Activated T-cell treated with anti-CD3 and anti-CD28 coated beads, Interleukin-2, amount 50 U/mL, for 48 hours (primary cell): ENCODE measurements at regions not wholly inside any gene's neighbourhood (a gene's known extent, or its start where the extent isn't known, plus 50 kb on each side); places are given as distances from the start of the nearest gene placed in this dataset.

Source experiments
- DNase-seq, 2 experiments: peaks; one replicate each; pipeline ENCODE4 v3.0.0-alpha.2; 2020

DNA sequence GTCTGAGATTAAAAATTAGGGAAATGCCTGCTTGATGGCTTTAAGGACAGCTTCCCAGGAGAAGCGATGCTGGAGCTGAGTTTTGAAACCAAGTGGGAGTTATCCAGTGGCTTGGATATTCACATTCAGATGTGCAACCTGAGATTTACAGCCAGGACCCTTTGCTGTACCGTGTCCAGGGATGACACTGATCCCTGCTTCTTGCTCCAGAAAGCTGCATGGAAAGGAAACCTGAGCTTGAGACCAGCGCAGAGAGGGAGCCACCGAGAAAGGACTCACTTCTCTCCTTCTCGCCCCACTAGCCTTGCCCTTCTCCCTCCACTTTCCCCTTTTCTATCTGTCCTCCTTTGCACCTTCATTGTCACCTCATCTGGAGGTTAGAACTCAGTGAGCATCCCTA lies 254.5 kb upstream of the PPARGC1A start:
- DNase-seq = no peak

DNA sequence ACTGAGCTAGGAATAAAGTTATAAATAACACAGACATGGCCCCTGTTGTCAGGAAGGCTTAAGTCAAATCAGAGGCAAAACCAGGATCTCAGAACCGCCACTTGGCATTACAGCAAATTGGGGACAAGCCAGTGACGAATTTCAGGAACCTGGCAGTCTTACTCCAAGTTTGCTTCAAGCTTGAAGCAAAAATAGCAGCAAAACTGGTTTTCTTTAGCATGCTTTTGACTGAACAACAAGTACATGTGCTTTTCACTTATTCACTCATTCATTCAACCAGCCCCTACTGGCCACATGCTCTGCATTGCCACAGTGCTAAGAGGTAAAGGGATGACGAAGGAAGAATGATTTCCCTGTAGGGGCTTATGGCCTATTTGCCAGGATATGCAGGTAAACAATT lies 253.9 kb upstream of the PPARGC1A start:
- no peak for DNase-seq

DNA sequence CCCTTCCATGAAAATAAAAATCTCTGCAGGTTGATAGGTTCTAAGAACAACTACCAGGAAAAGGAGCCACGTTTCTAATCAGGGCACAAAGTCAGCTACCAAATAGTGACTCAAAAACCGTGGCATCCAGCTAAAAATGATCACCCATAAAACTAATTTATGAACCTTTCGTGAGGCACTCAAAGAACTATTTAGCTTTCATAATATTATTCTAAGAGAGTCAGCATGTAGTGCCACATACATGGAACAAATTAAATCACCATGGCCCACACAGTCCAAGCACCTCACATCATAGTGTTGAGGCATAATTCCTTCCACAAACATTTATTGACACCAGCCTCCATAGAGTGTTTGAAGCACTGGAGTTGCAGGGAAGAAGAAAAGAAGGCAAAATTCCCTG lies 252.0 kb upstream of the PPARGC1A start:
- DNase-seq = no peak

DNA sequence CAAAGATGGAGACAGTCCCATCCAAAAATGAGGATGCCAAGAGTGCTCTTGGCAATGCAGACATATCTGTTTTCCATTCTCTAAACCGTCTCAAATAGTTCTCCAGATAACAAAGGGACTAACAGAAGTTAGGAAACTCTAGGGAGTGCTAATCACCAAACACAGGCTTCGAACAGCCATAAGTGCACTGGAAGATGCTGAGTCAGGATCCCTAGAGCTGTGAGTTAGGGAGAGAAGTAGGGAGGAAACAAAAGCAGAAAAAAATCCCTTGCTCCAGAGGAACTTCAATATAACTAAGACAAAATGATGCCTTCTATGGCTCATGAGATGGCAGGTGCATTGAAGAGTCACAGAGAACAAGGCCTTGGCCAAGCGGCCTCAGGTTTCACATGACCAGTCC lies 251.0 kb upstream of the PPARGC1A start:
- no peak for DNase-seq

DNA sequence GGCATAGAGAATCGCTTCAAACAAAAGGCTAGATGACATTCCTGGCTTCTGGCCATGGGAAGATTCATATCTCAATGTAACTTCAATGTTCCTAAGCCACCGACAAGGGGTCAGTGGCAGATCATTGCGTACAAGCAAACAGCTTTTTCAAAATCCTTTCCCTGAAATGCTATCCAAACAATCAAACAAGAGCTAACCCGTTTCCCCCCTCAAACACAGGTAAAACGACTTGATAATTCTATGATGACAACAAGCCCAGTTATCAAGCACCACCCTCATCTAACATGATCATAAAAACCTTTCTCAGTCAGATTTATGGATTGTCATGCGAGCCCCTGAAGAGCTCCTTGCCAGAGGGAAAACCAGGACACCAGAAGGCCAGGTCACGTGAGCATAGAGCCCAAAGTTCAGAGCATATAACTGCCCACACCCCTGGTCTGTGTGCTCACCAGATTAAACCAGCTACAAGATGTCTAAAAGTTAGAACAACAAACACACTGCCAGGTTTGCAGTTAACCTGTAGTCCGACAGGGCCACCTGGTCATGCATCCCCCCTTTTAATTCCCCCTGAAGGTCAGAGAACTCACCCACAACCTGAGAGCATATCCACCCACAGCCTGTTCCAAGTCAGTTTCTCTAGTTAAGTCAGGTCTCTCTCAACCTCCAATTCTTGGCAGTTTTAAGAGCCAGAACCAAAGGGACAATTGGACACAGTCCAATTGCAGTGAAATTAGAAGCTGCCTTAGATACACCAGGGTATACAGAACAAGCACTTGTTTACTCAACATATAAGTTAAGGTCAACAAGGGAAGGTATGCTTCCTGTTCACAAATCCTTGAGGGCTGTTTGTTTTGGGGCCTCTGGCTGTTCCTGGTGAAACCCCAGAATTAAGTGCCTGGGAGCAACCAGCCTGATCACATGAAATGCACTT lies 248.1 kb upstream of the PPARGC1A start:
- DNase-seq = no peak

DNA sequence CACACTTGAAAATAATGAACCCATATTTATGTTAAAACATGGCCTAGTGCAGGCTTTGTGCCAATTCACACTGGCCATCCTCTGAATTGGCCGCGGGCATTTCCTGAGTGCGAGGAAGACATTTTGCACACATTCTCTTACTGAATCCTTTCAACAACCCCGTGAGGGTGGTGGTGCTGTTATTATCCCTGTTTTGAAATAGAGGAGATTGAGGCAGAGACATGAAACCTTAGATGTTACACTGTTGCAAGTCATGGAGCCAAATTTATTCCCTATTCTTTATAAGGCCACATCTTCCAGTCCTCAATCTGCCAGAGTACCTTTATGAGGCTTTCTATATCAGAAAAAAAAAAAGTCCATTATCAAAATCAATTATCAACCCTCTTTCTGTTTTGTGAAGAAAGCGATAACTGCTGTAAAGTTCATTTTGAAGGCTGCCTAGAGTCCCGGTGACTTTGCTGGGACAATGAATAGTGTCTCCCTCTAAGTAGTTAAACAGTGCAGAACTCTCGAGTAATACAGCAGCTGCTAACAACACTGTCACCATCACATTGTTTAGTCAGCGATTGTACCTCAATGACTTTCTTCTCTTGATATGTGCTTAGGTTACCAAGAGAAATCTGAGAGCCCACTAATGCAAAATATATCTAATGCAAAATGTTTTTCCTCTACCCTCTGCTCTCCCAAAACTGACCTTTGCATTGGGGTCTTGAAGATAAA lies 242.3 kb upstream of the PPARGC1A start:
- no peak for DNase-seq

DNA sequence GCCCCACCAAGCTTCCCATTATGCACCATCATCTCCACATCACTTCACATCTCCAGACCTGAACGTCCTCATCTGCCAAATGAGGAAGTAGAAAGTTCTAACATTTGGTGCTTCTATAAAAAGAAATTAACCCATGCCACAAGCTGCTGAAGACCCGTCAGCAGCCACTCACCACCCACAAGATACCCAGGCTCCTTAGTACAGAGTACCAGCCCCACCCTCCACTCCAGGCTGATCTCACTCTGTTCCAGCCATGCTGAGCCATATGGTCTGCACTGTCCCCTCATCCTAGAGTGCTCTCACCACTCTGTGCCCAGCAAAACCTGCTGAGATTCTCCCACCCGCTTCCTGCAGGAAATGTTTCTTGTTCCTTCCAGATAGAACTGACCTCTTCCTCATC lies 240.8 kb upstream of the PPARGC1A start:
- DNase-seq = no peak

DNA sequence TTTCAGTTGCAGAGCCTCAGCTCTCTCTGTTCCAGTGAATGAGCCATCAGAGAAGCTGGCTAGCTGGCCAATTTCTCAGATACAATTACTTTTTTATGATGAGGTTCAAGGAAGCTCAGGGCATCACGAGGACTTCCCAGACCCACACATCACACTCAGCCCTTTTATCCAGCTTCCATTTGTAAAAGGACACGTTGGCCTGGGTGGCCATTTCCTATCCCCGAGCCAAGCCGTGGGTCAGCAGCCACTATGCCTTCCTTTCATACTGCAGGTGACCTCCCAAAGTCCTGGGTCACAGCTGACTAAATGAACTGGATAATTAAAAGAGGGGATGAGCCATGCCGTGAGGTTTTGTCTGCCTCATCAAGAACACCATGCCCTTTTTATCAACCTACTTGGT lies 236.9 kb upstream of the PPARGC1A start:
- no peak for DNase-seq

DNA sequence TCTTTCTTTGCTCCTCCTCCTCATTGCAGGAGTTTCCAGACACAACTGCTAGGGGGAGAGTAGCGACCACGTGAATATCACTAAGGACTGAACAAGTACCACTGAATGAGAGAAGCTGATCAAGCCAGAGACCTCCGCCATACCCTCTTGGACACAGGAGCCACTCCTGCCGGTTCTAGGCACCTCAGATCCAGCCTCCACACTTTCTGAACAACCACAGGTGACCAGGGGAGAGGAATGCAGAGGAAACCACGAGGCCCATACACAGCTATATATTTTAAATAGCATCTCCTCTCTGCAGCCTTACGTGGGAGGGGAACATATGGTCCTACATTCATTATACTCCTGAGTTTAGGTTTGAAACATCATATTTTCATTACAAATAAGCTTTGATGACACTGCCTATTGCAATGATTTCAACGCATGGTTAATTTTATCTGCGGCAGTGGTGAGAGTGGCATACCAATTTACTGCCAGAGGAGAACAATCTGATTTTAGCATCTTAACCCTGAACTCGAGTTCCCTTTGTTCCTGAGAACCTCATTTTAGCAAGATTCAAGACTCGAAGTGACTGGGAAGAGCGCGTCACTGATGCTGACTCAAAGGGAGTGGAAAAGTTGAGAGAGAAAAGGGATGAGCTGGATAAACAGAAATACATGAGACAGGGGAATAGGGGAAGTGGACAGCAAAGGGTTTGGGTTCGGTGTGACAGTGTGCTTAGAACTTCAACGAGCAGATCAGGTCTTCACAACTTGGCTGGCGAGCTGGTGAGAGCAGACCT lies 231.7 kb upstream of the PPARGC1A start:
- no peak for DNase-seq

DNA sequence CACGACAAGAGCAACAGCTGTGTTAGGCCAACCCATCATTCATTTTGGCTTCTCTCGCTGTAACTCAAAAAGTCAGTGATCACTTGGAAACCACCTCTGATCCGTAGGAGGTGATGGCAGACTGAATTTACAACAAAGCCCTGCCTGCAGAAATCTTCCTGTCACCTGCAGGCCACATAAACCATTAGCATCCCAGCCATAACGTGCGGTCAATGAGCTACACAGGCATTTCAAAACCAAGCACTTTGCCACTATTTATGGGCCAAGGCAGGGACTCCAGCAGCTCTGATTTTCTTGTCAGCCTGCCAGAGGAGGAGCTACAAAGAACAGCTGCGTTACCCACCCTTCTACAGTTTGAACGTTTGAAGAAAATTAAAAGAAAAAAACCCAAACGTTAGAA lies 228.1 kb upstream of the PPARGC1A start:
- no peak for DNase-seq

DNA sequence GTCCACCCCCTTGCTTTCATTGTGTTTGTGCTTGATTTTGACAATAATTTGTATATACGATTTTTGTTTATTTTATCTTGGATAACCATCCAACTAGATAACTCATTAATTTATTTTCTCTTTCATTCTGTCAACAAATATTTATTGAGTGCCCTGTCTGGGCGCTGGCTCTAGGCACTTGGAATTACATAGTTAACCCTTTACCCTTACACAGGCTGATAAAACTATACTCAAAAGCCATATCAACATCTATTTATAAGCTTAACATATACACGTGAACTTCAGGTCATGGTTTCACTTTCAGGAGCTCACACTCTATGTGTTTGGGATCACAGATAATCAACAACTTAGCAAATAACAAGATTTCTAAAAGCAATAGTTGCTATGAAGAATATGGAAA lies 226.3 kb upstream of the PPARGC1A start:
- DNase-seq = no peak

DNA sequence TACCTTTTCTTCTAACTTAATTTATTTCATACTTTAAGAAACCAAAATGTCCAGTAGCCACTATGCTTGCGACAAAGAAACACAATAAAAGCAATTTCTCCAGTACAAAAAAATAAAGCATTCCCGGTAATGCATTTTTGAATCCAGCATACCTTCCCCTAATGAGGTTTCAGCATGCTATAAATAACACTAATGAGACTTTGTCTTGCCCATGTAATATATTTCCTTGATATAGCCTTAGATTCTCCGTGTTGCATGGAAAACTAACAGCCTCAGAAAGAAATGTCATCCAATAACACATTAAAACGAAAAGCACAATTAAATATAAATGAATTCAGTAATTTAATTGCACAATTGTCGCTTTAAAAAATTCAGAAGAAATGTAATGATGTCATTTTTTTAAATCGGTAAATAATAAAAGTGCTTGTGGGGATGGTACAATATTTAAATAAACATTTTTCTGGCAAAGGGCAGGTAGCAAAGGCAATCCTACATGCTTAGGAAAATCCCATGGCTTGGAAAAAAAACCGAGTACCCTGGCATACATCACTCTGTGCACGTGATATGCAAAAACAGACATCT lies 225.2 kb upstream of the PPARGC1A start:
- no peak for DNase-seq

DNA sequence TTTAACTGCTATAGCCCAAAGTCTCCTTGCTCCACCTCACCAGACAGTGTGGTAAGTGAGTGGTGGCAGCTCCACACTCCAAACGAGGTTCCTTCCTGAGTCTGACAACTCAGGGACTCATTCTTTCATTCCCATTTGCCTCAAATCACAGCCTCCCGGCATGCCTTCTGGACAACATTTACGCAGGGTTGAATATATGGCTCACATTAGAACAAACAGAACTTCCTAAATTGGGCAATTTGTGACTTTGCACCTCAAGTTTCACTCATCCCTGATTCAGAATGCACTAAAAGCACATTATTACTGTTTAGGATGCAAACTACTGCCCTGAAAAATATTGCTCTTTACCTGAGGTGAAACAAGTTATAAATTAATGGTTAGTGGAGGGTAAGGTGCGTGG lies 224.6 kb upstream of the PPARGC1A start:
- no peak for DNase-seq

DNA sequence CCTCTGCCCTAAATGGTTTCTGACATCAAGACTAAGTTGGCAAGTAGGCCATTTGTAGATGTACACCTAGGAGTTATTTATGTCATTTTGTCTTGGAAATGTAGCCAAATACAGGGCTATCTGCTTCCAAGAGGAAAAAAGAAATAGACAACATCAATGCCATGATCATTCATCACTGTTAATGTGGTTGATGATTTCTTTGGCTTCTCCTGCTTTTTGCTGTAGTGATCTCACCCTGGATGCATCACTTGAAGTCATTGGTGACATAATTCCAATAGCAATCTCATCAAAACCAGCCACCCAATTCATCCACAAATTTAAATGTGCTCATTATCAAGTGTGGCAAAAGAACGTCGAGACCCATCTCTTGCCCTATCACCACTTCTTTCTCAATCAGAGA lies 222.6 kb upstream of the PPARGC1A start:
- DNase-seq = no peak

DNA sequence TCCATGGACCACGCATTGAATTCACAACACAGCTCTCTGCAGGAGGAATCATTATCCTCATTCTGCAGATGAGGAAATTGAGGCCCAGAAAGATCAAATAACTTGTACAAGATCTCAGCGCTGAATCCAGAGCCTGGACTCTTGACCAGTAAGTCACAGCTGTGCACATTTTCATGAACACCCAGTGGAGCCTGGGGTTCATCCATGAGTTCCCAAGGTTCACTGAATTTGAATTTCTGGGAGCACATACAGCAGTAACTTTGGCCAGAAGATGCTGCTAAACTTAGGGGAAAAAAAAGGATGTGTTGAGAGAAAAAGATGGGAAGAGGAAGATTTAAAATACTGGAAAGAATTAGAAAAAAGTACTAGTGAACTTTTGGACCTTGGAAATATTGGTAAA lies 218.7 kb upstream of the PPARGC1A start:
- DNase-seq = no peak

DNA sequence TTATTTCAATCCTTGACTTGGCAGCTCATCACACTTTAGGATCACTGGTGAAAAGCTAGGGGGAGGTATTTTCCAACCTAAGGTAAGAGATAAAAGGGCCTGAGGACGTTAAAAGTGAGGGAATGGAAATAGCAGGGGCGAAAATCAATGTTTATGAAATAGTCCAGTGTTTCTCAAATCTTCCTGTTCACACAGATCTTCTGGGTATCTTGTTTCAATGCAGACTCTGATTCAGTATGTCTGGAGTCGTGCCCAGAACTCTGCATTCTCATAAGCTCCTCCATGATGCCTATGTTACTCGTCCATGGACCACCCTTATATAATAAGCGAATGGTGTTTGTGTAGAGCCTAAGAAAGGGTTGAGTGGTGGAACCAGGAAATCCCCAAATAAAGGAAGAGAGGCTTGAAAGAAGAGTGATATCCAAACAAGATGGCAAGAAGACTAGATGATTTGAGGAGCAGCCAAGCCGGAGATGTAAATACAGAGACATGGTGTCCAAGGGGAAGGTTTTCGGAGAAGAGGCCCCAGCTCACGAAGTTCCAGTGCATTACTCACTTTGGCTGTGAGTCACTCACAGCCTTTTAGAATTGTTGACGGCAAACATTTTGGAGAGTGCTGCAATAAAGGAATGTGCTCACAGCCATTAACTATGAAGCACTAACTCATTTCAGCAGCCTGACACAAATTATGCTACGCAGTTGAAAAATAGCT lies 215.6 kb upstream of the PPARGC1A start:
- DNase-seq = no peak

DNA sequence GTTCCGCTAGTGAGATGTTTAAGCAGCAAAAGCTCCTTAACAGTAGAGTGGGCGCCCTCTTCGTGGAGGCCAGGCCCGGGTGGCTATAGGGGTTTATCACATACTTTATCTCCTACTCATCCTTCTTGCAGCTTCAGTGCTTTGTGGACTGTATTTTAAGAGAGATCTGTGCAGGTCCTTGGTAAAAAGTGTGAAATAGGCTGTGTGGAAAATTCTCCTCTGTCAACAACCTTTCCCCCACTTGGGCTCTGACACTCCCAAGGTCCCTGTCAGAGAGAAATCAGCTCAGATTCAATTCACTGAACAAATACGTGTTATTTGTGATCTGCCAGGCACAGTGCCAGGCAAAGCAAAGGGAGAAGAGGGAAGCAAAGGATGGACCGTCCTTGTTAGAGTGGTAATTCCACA lies 214.3 kb upstream of the PPARGC1A start:
- DNase-seq = no peak

DNA sequence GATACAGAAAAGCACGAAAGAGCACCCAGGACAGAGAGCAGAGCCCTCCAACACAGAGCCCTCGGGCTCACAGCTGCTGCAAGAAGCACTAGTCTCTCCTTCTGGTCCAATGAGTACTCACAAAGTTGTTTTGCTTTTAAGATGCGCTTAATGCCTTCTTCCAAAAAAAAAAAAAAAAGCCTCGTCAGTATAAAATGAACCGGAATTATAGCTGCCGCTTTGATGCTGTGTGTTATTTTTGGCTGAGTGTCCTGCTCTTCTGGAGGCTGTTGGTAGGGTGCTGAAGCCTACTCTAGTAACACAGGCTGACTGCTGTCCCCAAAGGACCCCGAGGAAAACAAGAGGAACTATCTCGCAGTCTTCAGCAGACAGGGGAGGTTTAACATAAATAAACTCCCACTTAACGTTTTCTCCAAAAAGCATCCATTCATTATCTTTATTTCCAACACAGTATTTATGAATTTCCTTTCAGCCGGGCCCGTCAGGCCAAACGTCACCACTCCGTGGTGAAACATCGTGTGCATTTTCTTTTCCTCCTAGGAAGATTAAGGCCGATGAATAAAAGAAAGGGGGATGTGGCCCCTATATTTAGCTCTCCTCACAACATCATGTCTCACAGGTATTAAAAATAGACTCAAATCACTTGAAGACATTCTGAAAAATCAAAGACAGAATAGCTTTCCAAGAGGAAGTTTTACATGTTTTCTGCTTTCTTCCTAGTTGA lies 213.7 kb upstream of the PPARGC1A start:
- DNase-seq = no peak

DNA sequence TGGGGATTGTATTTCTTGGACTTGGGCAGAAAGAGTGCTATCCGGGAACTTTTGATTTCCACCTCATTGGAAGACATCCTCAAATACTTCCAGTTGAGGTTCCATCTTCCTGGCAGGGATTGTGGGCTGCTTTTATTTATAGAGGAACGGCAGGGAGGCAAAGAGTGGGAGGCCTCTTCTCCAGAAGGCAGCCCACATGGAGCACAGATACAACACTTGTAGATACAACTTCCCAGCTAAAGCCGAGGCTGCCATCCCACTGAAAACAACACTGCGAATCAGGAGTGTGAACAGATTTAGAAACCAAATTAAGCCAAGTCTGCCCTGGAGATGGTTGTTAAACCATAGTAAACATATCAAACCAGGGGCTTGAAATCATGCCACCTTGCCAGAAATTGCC lies 212.8 kb upstream of the PPARGC1A start:
- no peak for DNase-seq

DNA sequence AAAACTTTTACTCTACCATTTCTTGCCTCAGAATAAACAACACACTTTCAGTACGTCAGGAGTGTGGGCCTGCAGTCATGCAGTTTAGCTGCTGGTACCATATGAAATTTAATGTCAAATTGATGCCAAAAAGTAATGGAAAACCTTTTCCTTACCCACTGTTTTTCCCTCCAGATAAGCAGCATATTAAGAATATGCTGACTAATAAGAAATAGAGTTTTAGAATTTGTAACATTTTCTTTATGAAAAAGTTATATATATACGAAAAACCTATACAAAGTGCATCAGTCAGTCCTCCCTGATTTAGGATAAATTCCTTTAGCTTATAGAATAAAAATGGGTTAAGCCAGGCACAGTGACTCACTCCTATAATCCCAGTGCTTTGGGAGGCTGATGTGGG lies 206.8 kb upstream of the PPARGC1A start:
- no peak for DNase-seq

DNA sequence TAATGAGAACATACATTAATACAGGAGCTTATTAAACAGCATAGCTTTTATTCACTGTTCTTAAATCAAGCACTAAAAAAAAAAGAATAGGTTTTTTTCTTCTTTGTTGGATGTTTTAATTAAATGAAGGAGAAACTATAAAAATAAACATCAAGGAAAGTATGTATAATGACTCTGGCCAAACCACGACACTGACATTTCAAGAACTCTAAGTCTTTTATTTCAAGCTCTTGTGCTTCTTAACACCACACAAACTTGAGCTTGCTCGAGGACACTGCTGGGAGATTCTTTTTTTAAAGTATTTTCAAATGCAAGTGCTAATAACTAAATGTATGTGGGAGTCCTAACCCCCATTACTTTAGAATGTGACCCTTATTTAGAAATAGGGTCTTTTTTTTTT lies 204.9 kb upstream of the PPARGC1A start:
- no peak for DNase-seq

DNA sequence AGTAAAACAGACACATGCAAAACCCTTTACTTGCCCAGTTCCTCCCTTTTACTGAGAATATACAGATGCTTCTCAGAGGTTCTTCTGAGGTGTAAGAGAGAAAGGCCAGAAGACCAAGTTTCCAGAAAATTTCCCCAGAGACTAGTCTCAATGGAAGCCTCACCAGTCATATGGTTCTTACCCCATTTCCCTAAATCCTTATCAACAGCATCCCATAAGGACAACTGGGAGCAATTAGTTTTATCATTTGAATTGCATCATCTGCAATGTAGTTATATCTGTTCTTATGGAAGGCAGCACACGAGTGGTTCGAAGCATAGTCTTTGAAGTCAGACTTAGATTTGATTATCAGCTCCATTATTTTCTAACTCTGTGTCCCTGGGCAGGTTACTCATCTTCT lies 203.6 kb upstream of the PPARGC1A start:
- no peak for DNase-seq
